NCI-H146 (cell line): ENCODE measurements at regions not wholly inside any gene's neighbourhood (a gene's known extent, or its start where the extent isn't known, plus 50 kb on each side); places are given as distances from the start of the nearest gene placed in this dataset.
"Not testable (repeated sequence)": the region's sequence is repeated elsewhere in the genome, so short reads cannot be mapped to it uniquely, and the experiment has no call there.

Experiments used
- DNase-seq: peaks from one replicate; lab custom pipeline; 2025; lab: John Stamatoyannopoulos, UW

DNA sequence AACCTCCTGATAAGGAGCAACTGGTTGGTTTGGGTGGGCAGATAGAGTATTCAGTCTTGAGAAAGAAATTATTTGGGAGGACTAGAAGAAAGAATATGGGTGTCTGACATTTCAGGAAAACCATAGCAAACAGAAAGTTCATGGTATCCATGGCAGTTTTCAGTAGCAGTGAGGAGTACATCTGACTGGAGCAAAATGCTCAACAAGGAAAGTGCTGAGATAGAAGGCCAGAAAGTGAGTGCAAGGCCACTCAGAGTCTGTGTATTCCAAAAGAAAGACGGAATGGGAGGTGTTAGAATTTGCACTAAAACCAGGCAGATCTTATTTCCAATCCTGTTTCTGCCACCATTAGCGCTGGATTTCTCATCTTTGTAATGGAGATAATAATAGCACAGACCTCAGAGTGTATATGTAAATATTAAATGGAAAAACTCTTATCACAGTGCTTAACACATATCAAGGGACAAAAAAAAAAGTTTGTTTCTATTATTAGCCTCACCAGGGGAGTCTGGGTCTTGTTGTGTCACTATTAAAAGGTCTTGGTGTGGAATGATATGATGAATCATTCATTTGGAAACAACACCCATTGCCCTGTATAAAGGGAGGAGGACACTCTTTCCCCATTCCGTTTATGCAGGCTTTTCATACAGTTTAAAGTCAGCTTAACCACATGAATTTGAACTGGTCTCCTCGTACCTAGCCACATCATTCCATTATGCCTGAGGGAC is 349.8 kb downstream of the IPO8 start:
- no peak for DNase-seq

DNA sequence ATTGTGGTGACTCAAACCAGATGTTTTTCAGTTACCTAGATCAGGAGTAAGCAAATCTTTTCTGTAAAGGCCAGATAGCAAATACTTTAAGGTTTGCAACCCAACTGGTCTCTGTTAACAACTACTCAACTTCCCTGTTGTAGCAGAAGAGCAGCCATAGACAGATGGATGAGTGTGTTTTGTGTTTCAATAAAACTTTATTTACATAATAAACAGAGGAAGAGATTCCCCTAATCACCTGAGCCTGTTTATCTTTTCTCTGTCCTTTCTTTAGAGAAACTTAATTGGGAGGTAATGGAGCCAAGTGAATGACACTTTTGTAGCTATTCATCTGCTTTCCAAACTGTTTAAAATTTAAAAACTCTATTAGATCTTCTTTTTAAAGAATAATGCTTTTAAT is 365.1 kb downstream of the IPO8 start:
- no peak for DNase-seq

DNA sequence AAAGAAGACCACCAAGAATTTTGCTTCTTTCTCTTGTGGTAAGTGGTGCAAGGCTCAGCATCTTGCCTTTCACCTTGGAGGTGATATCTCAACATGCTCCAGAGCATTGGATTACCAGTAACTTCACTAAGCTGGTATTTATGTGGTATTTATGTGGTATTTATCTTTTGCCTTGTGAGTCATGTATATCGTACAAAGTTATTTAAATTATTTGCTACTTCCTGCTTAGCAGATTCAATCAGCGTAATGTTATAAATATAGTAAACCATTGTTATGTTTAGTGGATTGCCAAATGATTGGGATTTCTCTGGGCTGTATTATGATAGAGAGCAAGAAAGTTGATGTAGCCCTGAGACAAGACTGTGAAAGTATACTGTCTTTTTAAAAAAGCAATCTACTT is 366.4 kb downstream of the IPO8 start:
- DNase-seq, result no peak

DNA sequence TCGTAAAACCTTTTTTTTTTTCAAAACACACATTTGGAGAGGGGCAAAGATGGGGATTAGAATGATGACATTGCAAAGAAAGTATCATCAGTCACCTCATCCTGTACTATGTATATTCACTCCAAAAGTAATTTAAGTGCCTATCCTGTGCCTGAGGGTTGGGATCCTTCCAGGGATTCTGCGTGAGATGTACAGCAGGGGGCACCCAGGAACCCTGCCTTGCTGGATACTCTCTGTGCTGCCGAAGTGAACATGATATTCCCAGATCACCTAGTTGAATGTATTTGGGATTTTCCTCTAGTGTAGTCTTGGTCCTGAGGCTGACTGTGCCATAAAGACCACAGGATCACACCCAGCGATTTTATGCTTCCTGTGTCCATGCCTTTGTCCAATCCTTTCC is 372.7 kb downstream of the IPO8 start:
- no peak for DNase-seq

DNA sequence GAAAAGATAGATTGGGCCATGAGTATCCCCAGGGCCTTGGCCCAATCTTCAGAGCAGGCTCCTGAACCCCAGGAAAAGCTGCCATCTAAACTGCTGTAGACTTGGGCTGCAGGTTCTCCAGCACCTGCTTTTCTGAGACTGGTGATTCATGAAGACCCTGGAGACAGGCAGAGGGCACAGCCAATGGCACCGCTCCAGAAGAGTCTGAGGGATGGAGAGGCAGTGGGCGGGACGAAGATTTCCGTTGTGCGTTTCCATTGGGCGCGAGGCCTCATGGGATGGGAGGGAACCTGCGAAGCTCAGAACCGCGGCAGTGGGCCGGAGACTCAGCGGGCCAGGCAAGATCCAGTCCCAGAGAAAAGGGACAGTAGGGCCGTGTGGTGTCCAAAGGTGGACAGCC is 375.1 kb downstream of the IPO8 start:
- DNase-seq, result no peak

DNA sequence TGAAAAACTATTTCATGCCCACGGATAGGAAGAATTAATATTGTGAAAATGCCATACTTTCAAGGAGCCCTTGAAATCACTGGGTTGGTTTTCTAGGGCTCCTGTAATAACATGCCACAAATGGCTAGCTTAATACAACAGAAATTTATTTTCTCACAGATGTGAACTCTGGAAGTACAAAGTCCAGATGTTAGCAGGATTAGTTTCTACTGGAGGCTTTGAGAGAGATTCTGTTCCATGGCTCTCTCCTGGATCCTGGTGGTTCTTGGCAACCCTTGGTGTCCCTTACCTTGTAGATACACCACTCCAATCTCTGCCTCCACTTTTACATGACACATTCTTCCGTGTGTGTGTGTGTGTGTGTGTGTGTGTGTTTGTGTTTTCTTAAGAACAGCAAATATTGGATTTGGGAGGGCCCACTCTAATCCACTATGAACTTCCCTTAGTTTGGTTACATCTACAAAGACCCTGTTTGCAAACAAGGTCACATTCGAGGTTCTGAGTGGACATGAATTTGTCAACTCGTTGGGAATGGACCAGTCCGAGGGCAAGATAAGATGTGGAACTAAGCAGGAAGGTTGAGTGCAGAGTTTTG is 381.1 kb downstream of the IPO8 start:
- DNase-seq, result no peak

DNA sequence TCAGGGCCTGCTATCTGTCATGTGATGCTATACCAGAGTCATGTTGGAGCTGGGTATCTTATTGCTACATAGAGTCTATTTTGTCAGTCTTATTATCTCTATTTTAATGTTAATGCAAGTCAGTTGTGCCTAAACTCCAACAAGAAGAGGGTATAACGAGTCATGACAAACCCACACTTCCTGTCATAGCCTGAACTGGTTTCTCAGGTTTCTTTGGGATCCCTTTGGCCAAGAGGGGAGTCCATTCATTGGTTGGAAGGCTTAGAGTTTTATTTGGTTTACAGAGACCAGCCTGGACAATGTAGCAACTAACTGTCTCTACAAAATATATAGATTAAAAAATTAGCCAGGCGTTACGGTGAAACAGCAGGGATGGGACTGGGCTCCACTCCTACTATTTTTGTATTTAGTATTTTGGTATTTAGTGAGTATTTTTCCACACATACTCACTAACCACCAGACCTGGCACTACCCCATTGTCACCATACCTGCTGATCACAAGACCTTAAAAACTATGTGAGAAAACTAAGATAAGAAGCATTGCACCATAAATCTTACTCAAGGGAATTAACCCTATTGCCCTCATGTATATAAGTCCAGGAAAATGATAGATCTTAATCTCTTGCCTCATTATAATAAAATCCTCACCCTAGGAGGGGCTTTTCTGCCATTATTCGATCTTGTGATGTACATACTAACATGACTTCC is 387.5 kb downstream of the IPO8 start:
- no peak for DNase-seq

DNA sequence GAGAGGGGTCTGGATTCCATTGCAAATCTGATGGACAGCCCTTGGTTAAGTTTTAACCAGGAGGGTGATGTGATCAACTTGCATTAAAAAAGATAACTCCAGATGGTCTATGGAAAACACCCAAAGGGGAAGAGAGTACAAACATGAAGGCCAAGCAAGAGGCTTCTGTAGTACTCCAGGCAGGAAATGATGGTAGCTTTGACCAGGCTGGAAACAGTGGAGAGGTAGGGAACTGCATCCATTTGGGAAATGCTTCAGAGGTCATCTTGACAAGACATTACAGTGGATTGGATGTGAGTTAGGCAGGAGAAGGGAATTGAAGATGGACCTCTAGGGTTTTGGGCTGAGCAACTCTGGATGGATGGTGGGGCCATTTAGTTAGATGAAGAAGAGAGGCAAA is 391.1 kb downstream of the IPO8 start:
- no peak for DNase-seq

DNA sequence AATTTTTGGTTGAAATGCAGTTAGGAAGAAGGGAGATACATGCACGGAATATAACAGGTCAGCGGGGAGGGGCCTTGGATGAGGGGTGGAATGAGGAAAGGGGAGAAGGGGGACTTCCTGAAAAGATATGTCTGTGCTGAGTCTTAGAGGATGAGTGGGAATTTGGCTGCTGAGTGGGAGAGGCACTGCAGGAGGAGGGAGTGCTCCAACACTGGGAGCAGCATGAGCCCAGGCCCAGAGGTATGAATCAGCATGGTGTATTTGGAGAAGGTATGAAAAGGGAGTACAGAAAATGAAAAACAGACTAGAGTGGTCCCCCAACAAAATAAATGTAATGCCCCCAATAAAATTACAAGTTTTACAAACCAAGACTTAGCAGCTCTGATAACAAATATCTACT is 394.4 kb downstream of the IPO8 start:
- DNase-seq, result no peak

DNA sequence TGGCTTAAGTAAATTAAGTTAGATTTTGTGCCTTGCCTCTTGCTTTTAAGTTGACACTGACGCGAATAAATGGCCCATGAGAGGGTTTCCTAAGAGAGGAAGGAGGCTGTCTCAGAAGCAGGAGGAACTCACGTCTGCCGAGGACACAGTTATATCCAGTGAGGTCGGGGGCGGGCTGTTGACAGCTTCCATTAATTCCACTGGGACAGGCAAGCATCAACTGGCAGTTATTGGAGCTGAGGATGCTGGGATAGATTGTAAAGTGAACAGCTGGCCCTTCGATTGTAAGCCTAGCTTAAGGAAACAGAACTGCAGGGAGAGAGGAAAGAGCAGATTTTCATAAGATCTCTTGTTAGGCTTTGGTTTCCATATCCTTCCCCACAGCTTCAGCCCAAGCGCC is 399.2 kb downstream of the IPO8 start:
- no peak for DNase-seq

DNA sequence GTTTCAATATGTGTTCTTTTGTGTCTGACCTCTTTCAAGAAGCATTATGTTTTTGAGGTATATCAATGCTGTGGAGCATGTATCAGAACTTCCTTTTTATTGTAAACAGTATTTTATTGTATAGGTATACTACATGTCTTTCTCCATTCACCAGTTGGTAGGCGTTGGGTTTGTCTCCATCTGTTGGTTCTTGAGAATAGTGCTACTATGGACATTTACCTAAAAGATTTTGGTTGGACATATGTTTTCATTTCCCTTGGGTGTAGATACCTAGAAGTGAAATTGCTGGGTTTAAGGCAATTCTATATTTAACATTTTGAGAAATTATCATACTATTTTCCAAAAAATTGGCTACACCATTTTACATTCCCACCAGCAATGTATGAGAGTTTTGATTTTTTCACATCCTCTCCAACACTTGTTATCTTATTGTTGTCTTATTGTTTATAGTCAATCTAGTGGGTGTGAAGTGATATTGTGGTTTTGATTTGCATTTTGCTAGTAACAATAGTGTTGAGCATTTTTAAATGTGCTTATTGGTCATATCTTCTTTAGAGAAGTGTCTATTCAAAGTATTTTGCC is 409.2 kb downstream of the IPO8 start:
- no peak for DNase-seq

DNA sequence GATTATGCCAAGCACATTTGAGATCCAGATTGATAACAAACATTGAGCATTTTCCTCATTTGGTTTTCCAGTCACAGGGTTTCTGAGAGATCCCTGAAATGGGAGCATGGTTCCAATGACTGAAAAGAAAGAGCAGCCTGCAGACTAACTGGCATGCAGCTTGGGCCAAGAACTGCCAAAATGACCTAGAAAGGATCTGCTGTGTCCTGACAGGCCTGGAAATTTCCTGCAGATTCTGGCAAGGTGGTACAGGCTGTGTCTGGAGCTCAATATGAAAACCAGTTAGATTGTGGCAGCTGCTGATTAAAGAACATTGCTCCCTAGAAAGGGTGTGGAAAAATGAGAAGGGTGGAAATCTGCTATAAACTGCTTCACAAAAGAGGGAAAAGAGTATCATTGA is 417.3 kb downstream of the IPO8 start:
- no peak for DNase-seq

DNA sequence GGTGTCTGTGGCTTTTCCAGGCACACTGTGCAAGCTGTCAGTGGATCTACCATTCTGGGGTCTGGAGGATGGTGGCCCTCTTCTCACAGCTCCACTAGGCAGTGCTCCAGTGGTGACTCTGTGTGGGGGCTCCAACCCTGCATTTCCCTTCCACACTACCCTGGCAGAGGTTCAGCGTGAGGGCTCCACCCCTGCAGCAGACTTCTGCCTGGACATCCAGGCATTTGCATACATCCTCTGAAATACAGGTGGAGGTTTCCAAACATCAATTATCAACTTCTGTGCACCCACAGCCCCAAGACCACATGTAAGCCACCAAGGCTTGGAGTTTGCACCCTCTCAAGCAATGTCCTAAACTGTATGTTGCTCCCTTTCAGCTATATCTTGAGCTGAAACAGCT is 423.2 kb downstream of the IPO8 start:
- not testable (repeated sequence) for DNase-seq

DNA sequence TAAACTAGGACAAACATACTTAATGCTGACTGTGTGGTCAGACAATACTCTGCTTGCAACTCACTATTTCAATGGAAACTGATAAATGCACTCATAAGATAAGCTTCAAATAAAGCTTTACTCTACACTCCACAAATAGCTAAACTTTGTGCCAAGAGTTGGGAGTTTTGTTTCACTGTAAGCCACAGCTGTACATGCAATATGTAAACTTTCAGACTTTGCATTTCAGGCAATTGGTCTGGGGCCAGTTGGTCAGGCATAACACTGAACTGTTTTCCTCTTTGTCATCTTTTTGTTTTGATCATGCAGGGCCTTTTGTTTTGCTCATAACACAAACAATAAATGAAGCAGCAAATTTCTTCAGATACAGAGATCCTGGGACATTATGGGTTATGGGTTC is 426.2 kb downstream of the IPO8 start:
- DNase-seq, result no peak

DNA sequence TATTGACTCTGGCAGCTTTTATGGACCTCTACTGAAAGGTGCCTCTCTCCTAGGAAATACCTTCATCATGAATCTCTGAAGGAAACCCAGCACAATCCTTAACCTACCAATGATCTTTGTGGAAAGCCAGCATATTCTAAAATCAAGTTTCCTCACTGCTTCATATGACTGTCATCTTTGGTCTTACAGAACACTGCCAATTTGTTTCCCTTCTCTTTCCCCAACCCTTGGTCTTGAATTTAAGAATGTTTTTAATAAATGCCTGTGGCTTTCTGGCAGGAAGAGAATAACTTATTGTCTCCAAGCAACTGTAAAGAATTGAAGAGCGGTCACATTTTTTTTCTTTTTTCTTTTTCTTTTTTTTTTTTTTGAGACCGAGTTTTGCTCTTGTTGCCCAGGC is 427.6 kb downstream of the IPO8 start:
- no peak for DNase-seq

DNA sequence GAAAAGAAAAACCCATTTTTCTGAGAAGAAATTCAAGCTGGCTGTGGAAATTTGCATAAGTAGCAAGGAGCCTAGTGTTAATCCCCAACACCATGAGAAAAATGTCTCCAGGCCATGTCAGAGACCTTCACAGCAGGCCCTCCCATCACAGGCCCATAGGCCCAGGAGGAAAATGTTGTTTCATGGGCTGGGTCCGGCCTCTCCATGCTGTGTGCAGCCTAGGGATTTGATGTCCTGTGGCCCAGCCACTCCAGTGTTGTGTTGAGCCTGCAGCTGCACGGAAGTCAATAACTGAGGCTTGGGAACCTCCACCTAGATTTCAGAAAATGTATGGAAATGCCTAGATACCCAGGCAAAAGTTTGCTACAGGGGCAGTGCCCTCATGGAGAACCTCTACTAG is 432.2 kb downstream of the IPO8 start:
- no peak for DNase-seq

DNA sequence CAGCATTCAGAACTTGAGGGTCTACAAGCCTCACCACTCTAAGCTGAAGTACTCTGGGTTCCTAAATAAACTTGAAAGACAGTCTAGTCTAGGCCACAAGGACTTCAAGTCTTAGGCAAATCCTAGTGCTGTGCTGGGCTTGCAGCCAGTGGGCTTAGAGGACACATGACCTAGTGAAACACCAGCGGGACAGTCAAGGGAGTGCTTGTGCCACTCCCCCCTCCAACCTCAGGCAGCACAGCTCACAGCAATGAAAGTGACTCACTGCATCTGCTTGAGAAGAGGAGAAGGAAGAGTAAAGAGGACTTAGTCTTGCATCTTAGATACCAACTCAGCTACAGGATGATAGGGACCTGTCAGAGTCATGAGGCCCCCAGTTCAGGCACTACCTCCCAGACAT is 438.1 kb downstream of the IPO8 start:
- DNase-seq, result no peak

DNA sequence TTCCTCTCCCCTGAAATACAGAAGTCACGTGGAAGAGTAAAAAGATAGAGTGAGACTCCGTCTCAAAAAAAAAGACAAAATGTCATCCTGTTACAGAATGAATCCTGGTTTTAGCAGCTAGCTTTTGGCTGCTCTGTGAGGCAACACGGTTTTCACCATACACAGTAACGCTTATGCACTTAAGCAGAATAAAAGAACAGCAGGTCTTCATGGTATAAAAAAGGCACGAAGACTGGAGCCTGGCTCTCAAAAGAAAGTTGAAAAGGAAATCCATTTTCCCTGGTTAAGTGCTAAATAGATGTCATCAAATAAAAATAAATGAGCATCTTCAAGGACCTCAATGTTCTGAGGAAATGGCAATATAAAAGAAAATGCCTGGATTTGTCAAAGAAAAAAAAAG is 444.1 kb downstream of the IPO8 start:
- no peak for DNase-seq

DNA sequence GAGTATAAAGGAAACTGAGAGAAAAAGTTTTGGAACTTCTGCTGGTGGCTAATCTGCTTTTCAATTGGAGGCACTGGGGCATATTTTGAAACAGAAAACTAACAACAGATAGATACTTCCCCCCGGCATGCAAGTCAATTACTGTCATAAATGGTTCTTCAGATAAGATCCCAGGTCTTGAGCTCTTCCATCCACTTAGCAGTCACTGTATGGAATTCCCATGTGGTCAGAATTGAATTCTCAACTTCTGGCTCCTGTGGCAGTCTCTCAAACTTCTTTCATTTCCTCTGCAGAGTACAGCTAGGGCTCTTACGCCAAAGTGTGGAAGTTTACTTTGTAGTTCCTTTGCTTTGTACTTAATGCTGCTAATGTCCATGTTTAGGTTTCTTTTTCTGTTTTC is 452.2 kb downstream of the IPO8 start:
- no peak for DNase-seq

DNA sequence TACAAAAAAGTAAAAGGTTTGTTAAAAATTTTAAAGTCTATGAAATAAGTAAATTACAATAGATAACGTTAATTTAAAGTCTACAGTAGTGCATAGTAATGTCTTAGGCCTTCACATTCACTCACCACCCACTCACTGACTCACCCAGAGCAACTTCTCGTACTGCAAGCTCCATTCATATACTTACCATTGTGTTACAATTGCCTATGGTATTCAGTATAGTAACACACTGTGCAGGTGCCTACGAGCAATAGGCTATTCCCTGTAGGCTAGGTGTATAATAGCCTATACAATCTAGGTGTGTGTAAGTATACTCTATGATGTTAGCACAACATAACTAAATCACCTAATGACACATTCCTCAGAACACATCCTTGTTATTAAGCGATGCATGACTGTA is 435.3 kb upstream of the TMTC1 start:
- no peak for DNase-seq

DNA sequence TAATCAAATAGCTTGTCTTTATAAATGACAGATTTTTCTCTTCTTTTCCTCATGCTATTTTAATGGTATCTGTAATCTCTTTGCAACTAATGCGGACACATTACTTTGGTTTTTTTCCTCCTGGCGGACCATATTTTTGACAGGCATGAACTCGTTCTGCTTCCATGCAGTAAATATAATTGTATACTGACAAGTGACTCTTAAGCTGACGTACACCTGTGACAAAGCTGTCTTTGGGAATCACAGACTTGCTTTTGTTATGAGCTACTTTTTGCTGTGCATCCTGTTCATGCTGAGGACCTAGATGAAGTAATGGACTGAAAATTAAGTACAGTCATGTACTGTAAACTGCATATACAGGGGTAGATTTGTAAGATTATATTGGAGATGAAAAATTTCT is 434.3 kb upstream of the TMTC1 start:
- DNase-seq, result no peak

DNA sequence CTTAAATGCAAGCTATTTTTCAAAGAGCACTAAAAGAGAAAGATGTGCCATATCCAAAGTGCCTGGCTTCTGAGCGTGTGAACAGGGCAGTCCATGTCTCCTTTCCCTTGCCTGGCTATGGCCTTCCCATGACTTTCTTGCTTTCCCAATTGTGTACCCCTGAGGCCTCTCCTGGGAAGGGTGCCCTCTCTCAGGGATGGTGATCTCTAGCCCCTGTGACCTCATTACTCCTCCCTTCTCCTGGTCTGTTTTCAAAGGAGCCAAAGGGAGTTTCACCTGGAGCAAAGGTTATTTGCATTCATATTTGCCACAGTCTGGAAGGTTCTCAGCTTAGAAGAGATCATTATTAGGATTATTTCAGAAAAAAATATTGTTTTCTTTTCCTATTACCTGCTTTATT is 429.4 kb upstream of the TMTC1 start:
- DNase-seq, result no peak

DNA sequence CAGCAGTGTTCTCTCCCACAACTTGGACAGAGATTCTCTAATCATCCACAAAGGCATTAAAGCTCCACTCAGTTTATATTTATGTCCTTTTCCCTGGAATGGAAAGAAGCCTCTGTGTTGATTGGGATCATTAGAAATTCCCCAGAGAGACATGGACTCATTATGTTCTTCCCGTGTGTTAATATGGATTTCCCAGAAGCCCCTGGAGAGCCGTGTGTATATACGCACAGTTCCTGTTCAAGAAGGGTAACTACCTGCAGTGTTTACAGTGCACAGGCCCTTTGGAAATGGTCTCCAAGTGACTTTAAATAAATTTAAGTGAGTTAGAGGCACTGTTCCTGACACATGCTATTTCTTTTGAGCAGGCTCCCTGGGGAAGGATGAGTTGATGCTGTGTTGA is 428.0 kb upstream of the TMTC1 start:
- DNase-seq, result no peak
